ENCODE measurements at regions not wholly inside any gene's neighbourhood (a gene's known extent, or its start where the extent isn't known, plus 50 kb on each side); places are given as distances from the start of the nearest gene placed in this dataset.
A peak's percentile ranks its signal among the peaks of the same experiment; 100 is the strongest.
"Not testable (repeated sequence)": the region's sequence is repeated elsewhere in the genome, so short reads cannot be mapped to it uniquely, and the experiment has no call there.

DNA sequence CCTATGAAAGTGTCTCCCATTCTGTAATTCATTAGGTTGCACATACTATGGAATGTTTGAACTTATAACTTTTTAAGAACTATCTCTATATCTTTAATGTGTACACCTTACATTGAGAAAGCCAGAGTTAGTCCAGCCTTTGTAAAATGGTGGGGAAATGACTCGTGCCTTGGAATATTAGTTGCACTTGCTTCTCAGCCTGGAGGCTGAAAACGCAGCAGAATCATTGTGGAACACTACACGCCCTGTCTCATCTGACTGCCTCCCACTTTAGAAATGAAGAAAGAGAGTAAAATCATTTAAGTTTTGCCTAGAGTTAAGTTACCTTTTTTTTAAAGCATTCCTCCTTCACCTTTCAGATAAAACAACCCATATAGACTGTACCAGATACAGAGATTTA is 90.7 kb upstream of the WSB1 start:
- Mint-ChIP-seq H3K9me3 (ENCODE audit: unreplicated experiment) (peaks cover 7% of the 10 kb centered on the region), H3K27me3 (ENCODE audit: unreplicated experiment) (peaks cover 24% of the 10 kb centered on the region), H3K36me3 (ENCODE audit: unreplicated experiment) (no peaks in the 10 kb centered on the region), H3K27ac (ENCODE audit: unreplicated experiment) (no peak overlapping the region), H3K4me3 (ENCODE audit: unreplicated experiment) (no peak overlapping the region), H3K4me1 (ENCODE audit: unreplicated experiment) (peaks cover 11% of the 10 kb centered on the region)
- DNase-seq (ENCODE audit: extremely low spot score, unreplicated experiment) = no peak
- TF ChIP-seq CTCF (IDR thresholded peaks at IDR 0.05) = no peak

GRCh38 chr17:27206447-27206846 is 87.5 kb upstream of the WSB1 start:
- Mint-ChIP-seq H3K27ac (ENCODE audit: unreplicated experiment) (no peak overlapping the region), H3K9me3 (ENCODE audit: unreplicated experiment) (peaks cover 7% of the 10 kb centered on the region), H3K27me3 (ENCODE audit: unreplicated experiment) (peaks cover 19% of the 10 kb centered on the region), H3K4me3 (ENCODE audit: unreplicated experiment) (no peak overlapping the region), H3K36me3 (ENCODE audit: unreplicated experiment) (no peaks in the 10 kb centered on the region), H3K4me1 (ENCODE audit: unreplicated experiment) (peaks cover 11% of the 10 kb centered on the region)
- no peak for DNase-seq (ENCODE audit: extremely low spot score, unreplicated experiment)
- peak; percentile 17 for TF ChIP-seq CTCF (IDR thresholded peaks at IDR 0.05)

DNA sequence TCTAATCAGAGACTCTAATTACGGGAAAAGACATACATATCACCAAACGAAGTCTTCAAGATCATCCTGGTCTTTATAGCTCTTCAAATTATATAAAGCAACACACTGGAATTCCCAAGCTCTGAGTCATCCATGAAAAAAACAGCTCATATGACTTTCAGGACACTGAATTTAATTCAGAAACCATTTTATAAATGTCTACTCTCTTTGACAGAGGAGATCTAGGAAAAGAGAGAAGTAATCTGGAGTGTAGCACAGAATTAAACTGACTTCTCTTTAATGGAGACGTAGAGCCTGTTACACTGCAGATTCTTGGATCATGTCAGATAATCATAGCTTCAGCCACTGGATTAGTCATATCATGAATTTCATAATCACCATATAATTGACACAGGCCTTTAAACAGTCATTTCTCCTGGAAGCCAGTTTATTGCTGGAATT is 86.8 kb upstream of the WSB1 start:
- Mint-ChIP-seq H3K9me3 (ENCODE audit: unreplicated experiment) (peaks cover 7% of the 10 kb centered on the region), H3K27ac (ENCODE audit: unreplicated experiment) (no peak overlapping the region), H3K27me3 (ENCODE audit: unreplicated experiment) (peaks cover 16% of the 10 kb centered on the region), H3K36me3 (ENCODE audit: unreplicated experiment) (no peaks in the 10 kb centered on the region), H3K4me3 (ENCODE audit: unreplicated experiment) (no peak overlapping the region), H3K4me1 (ENCODE audit: unreplicated experiment) (peaks cover 11% of the 10 kb centered on the region)
- no peak for DNase-seq (ENCODE audit: extremely low spot score, unreplicated experiment)
- TF ChIP-seq CTCF (IDR thresholded peaks at IDR 0.05) = no peak

DNA sequence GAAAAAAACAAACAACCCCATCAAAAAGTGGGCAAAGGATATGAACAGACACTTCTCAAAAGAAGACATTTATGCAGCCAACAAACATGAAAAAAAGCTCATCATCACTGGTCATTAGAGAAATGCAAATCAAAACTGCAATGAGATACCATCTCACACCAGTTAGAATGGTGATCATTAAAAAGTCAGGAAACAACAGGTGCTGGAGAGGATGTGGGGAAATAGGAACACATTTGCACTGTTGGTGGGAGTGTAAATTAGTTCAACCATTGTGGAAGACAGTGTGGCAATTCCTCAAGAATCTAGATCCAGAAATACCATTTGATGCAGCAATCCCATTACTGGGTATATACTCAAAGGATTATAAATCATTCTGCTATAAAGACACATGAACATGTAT is 85.5 kb upstream of the WSB1 start:
- H3K27ac Mint-ChIP-seq (ENCODE audit: unreplicated experiment); DNase-seq (ENCODE audit: extremely low spot score, unreplicated experiment); H3K4me3 Mint-ChIP-seq (ENCODE audit: unreplicated experiment); H3K9me3 Mint-ChIP-seq (ENCODE audit: unreplicated experiment); H3K36me3 Mint-ChIP-seq (ENCODE audit: unreplicated experiment): not testable (repeated sequence)
- H3K27me3 Mint-ChIP-seq (ENCODE audit: unreplicated experiment) = peaks cover 15% of the 10 kb centered on the region
- H3K4me1 Mint-ChIP-seq (ENCODE audit: unreplicated experiment) = peaks cover 11% of the 10 kb centered on the region

- DNase-seq (ENCODE audit: extremely low spot score, unreplicated experiment) = no peak
- H3K9me3 Mint-ChIP-seq (ENCODE audit: unreplicated experiment) = peaks cover 10% of the 10 kb centered on the region
- H3K27ac Mint-ChIP-seq (ENCODE audit: unreplicated experiment) = no peak overlapping the region
- no peak for TF ChIP-seq CTCF (IDR thresholded peaks at IDR 0.05)
- peaks cover 14% of the 10 kb centered on the region for H3K27me3 Mint-ChIP-seq (ENCODE audit: unreplicated experiment)
- H3K4me3 Mint-ChIP-seq (ENCODE audit: unreplicated experiment) = no peak overlapping the region
- peaks cover 11% of the 10 kb centered on the region for H3K4me1 Mint-ChIP-seq (ENCODE audit: unreplicated experiment)
- H3K36me3 Mint-ChIP-seq (ENCODE audit: unreplicated experiment) = peaks cover 2% of the 10 kb centered on the region
These were observed 84.6 kb upstream of the WSB1 start for GRCh38 chr17:27209316-27209715.

DNA sequence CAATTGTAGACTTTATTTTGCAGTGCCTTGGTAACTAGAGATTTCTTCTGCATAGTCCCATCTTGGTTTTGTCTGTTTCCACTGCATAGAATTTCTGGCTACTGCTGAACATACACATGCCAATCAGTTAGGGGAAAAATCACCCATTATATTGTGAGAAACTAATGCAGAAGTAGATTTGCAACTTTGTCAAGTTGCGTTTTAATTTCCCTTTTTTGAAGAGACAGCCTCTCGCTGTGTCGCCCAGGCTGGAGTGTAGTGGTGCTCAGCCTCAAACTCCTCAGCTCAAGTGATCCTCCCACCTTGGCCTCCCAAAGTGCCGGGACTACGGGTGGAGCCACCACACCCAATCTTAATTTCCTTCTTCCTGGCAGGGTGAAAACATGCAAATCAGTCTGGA is 83.1 kb upstream of the WSB1 start:
- peaks cover 14% of the 10 kb centered on the region for H3K9me3 Mint-ChIP-seq (ENCODE audit: unreplicated experiment)
- peaks cover 12% of the 10 kb centered on the region for H3K27me3 Mint-ChIP-seq (ENCODE audit: unreplicated experiment)
- DNase-seq (ENCODE audit: extremely low spot score, unreplicated experiment); H3K4me3 Mint-ChIP-seq (ENCODE audit: unreplicated experiment); H3K27ac Mint-ChIP-seq (ENCODE audit: unreplicated experiment); H3K36me3 Mint-ChIP-seq (ENCODE audit: unreplicated experiment): not testable (repeated sequence)
- peaks cover 11% of the 10 kb centered on the region for H3K4me1 Mint-ChIP-seq (ENCODE audit: unreplicated experiment)
